ENCODE measurements at regions not wholly inside any gene's neighbourhood (a gene's known extent, or its start where the extent isn't known, plus 50 kb on each side); places are given as distances from the start of the nearest gene placed in this dataset.

DNA sequence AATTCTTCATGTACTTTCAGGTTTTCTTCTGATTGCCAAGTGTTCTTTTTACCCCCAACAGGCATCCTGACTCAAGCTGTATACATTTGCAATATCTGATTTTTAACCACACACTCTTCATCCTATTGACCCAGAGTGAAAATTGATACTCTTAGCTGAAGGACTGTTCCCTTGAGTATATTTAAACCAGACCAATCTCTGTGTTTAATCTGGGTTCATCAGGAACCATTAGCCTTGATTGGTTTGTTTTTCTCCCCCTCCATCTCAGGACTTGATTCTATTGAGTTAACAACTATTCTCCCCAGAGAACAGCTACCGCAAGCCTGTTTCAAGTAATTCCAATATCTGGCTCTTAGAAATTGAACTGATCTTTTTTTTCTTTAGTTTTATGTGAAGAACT lies 222.3 kb upstream of the NOVA1 start:
- no peak for DNase-seq
- Histone ChIP-seq H3K4me1 (no peaks in the 10 kb centered on the region), H3K9me3 (no peaks in the 10 kb centered on the region), H3K27me3 (no peaks in the 10 kb centered on the region), H3K36me3 (no peaks in the 10 kb centered on the region), H3K4me3 (ENCODE audit: low read depth, low read length) (no peak overlapping the region)
- TF ChIP-seq CTCF (IDR thresholded peaks at IDR 0.05; ENCODE audit: low read depth, low read length): no peak

GRCh38 chr14:26820572-26820971 lies 222.7 kb upstream of the NOVA1 start:
- DNase-seq: no peak
- Histone ChIP-seq H3K4me3 (ENCODE audit: low read depth, low read length) (no peak overlapping the region), H3K4me1 (no peaks in the 10 kb centered on the region), H3K9me3 (no peaks in the 10 kb centered on the region), H3K27me3 (no peaks in the 10 kb centered on the region), H3K36me3 (no peaks in the 10 kb centered on the region)
- TF ChIP-seq CTCF (IDR thresholded peaks at IDR 0.05; ENCODE audit: low read depth, low read length): no peak

DNA sequence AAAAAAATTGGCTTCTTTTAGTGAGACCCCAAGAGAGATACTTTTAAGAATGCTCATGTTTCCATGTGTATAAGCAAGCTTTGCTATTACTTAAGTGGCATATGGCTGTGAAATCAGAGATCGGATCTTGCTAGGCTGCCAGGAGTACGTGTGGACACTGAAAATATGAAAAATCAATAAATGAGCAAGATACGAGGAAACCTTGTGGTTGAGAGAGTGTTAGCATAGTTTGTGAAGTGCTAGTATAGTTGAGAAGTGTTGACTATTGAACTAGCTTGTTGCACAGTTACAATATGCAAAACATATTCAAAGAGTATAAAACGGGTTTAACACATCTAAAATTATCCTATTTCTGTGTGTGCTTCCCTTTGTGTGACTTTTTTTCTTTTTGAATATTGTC lies 230.9 kb upstream of the NOVA1 start:
- Histone ChIP-seq H3K4me1 (no peaks in the 10 kb centered on the region), H3K4me3 (ENCODE audit: low read depth, low read length) (no peak overlapping the region), H3K27me3 (no peaks in the 10 kb centered on the region), H3K9me3 (no peaks in the 10 kb centered on the region), H3K36me3 (no peaks in the 10 kb centered on the region)
- DNase-seq: no peak
- TF ChIP-seq CTCF (IDR thresholded peaks at IDR 0.05; ENCODE audit: low read depth, low read length): no peak

DNA sequence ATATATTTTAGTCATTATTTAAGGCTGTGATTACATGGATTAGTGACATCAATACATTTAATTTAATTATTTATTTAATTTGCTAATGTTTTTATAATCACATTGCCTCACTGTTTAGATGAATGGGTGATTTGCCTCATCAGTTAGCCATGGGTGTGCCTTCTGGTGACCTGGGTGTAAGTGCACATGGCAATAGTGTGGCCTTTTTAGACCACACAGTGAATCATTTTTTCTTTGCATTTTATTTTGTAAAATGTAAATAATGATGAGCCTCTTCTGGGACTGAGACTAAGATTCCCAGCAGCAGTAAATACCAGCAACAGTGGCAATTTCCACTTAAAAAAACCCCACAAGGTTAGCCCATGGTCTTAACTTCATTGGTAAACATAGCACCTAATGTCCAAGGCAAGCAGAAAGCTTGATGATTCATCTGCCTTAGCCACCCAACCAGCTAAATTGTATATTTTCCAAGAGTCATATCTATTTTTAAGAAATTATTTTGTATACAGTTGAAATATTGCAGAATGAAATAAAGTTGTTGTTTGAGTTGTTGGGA lies 235.9 kb upstream of the NOVA1 start:
- no peaks in the 10 kb centered on the region for H3K9me3 ChIP-seq

GRCh38 chr14:26835979-26836570 lies 238.2 kb upstream of the NOVA1 start:
- no peak for DNase-seq
- Histone ChIP-seq H3K4me3 (ENCODE audit: low read depth, low read length) (no peak overlapping the region), H3K36me3 (no peaks in the 10 kb centered on the region), H3K9me3 (no peaks in the 10 kb centered on the region), H3K27me3 (no peaks in the 10 kb centered on the region), H3K4me1 (no peaks in the 10 kb centered on the region)
- TF ChIP-seq CTCF (IDR thresholded peaks at IDR 0.05; ENCODE audit: low read depth, low read length): no peak

More for the DNA sequence above, 235.9 kb upstream of the NOVA1 start:
- no peak for DNase-seq
- H3K36me3 ChIP-seq: no peaks in the 10 kb centered on the region
- no peaks in the 10 kb centered on the region for H3K27me3 ChIP-seq
- no peaks in the 10 kb centered on the region for H3K4me1 ChIP-seq
- H3K4me3 ChIP-seq (ENCODE audit: low read depth, low read length): no peak overlapping the region
- TF ChIP-seq CTCF (IDR thresholded peaks at IDR 0.05; ENCODE audit: low read depth, low read length): no peak

DNA sequence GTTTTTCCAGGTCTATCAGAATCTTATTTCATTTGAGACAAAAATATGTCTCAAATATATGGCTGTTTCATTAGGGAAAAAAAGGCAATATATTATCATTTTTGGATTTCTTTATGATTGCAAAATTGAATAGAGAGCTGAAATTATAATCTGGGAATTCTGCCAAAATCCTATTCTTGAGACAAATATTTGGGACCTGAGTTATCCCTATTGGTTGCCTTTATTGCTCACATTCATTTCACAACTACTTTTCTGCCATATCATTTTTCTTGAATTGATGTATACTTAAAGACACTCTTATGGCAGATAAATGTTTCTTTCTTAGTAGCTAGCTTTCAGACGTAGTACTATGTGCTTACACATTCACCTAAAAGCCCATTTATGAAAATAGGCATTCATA lies 241.6 kb upstream of the NOVA1 start:
- TF ChIP-seq CTCF (IDR thresholded peaks at IDR 0.05; ENCODE audit: low read depth, low read length): no peak
- H3K4me3 ChIP-seq (ENCODE audit: low read depth, low read length): no peak overlapping the region
- H3K27me3 ChIP-seq: no peaks in the 10 kb centered on the region
- DNase-seq: no peak
- H3K36me3 ChIP-seq: no peaks in the 10 kb centered on the region
- H3K9me3 ChIP-seq: no peaks in the 10 kb centered on the region
- no peaks in the 10 kb centered on the region for H3K4me1 ChIP-seq
